GM06990 (cell line): ENCODE measurements at regions not wholly inside any gene's neighbourhood (a gene's known extent, or its start where the extent isn't known, plus 50 kb on each side); places are given as distances from the start of the nearest gene placed in this dataset.
A peak's percentile ranks its signal among the peaks of the same experiment; 100 is the strongest.

Experiments used
- DNase-seq: peaks from one replicate; pipeline ENCODE4 v3.0.0-alpha.2; 2011; ENCODE audit not compliant: insufficient read length; ENCODE audit errors: extremely low read depth
- H3K27me3 ChIP-seq: replicated peaks from 2 replicates; pipeline ENCODE4 v1.6.0; 2011; ENCODE audit warnings: low read length; ENCODE audit not compliant: control insufficient read depth, insufficient read depth
- H3K36me3 ChIP-seq: 2 replicates; pipeline ENCODE4 v1.5.1; 2011; ENCODE audit warnings: low read length; ENCODE audit not compliant: control insufficient read depth, insufficient read depth
- H3K4me3 ChIP-seq: replicated peaks from 2 replicates; pipeline ENCODE4 v1.5.1; 2011; ENCODE audit warnings: low read depth, mild to moderate bottlenecking, control low read depth, low read length
- TF ChIP-seq, protein P1 (sequence below): IDR thresholded peaks from 2 replicates; pipeline ENCODE4 v1.5.1; 2011; ENCODE audit warnings: low read length, control low read depth, mild to moderate bottlenecking, inconsistent platforms; ENCODE audit not compliant: insufficient read depth, poor library complexity, severe bottlenecking

DNA sequence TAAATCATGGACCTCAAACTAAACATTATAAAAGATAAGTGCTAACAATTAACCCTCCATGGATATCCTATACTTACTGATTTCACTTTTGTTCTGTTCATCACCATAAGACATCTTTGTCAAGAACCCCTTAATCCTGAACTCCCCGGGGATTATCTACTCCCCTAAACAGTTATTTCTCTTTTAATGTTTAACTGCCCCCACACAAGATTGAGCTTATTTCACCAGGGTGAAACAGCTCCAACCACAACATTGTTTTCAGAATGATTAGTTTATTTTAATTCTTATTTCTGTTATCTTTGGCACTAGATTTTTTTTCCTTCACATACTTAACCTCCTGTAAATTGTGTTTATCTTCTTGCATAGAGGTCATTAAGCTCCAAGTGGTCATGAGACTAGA is 103.2 kb upstream of the HCN1 start:
- no peak for DNase-seq
- H3K36me3 ChIP-seq, result no peaks in the 10 kb centered on the region
- TF ChIP-seq, protein P1, sequence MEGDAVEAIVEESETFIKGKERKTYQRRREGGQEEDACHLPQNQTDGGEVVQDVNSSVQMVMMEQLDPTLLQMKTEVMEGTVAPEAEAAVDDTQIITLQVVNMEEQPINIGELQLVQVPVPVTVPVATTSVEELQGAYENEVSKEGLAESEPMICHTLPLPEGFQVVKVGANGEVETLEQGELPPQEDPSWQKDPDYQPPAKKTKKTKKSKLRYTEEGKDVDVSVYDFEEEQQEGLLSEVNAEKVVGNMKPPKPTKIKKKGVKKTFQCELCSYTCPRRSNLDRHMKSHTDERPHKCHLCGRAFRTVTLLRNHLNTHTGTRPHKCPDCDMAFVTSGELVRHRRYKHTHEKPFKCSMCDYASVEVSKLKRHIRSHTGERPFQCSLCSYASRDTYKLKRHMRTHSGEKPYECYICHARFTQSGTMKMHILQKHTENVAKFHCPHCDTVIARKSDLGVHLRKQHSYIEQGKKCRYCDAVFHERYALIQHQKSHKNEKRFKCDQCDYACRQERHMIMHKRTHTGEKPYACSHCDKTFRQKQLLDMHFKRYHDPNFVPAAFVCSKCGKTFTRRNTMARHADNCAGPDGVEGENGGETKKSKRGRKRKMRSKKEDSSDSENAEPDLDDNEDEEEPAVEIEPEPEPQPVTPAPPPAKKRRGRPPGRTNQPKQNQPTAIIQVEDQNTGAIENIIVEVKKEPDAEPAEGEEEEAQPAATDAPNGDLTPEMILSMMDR, result no peak
- H3K27me3 ChIP-seq, result no peaks in the 10 kb centered on the region
- no peak overlapping the region for H3K4me3 ChIP-seq

DNA sequence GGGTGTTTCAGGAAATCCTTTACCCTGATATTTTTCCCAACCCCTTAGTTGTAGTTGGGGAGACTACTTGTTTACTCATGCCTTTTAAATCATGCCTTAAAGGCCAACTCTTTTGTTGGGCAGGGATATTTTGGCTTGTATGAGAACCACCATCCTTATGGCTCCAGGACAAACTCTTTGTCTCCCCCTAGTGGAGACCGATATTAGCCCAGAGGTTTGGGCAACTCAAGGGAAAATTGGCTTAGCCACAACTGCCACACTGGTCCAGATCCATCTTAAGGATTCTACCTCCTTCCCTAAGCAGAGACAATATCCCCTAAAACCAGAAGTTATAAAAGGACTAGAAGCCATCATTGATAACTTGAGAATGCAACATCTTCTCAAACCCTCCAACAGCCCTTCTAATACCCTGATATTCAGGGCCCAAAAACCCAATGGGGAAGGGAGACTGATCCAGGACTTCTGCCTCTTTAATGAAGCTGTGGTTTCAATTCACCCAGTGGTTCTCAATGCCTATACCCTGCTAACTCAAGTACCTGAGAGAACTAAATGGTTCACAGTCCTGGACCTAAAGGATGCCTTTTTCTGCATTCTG is 100.9 kb upstream of the HCN1 start:
- Histone ChIP-seq H3K4me3 (no peak overlapping the region), H3K27me3 (no peaks in the 10 kb centered on the region)
- no peak for DNase-seq

DNA sequence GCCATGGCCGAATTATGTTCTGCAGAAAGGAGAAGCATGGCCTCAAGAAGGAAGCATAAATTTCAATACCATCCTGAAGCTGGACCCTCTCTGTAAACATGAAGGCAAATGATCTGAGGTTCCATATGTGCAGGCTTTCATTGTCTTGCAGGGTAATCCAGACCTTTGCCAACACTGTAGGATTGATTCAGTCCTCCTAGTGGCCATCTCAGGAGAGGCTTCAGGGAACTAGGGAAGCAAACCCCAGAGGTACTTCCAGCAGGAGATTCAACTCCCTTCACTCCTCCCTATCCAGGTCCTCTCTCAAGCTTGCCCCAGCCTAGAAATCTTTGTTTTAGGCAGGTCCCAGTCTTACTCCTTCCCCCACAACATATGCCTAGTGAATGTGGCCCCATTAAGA is 99.3 kb upstream of the HCN1 start:
- Histone ChIP-seq H3K27me3 (no peaks in the 10 kb centered on the region), H3K4me3 (no peak overlapping the region), H3K36me3 (no peaks in the 10 kb centered on the region)
- TF ChIP-seq, protein P1, result peak; percentile 17
- DNase-seq, result no peak

More for the DNA sequence above, 100.9 kb upstream of the HCN1 start:
- no peaks in the 10 kb centered on the region for H3K36me3 ChIP-seq
- TF ChIP-seq, protein P1, result peak; percentile 58

DNA sequence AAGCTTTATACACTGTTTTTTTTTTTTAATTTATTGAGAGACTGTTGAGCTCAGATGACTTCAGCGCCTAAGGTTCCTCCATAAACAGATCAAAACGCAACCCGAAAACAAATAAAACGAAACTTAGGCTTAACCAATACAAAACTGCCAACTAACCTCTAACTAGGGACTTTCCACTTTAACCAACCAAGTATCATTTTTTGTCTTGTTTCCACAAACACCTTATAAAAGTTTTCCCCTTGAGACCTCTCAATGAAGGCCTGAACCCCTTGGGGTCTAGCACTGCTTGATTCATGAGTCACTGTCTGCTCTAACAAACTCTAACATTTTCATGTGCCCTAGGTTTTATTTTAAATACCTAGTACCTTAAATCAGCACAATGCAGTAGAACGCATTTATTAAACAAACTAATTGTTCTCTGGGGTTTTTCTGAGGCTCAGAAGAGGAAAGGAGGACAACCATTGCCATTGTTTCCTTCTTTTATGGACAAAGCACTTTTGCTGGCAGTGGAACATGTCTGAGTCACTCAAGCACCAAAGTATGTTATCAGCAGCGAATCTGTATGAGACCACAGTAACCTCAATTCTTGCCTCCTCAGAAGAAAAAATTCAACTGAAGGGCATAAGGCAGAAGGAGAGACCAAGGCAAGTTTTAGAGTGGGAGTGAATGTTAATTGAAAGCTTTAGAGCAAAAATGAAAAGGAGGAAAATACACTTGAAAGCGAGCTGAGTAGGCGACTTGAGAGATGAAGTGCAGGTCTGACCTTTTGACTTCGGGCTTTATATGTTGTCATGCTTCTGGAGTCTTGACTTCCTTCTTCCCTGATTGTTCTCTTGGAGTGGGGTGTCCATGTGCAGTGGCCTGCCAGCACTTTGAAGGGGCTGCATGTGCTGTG is 97.7 kb upstream of the HCN1 start:
- no peak overlapping the region for H3K4me3 ChIP-seq
- no peaks in the 10 kb centered on the region for H3K36me3 ChIP-seq
- peak; percentile 60 for DNase-seq
- no peaks in the 10 kb centered on the region for H3K27me3 ChIP-seq
- TF ChIP-seq, protein P1, result no peak

DNA sequence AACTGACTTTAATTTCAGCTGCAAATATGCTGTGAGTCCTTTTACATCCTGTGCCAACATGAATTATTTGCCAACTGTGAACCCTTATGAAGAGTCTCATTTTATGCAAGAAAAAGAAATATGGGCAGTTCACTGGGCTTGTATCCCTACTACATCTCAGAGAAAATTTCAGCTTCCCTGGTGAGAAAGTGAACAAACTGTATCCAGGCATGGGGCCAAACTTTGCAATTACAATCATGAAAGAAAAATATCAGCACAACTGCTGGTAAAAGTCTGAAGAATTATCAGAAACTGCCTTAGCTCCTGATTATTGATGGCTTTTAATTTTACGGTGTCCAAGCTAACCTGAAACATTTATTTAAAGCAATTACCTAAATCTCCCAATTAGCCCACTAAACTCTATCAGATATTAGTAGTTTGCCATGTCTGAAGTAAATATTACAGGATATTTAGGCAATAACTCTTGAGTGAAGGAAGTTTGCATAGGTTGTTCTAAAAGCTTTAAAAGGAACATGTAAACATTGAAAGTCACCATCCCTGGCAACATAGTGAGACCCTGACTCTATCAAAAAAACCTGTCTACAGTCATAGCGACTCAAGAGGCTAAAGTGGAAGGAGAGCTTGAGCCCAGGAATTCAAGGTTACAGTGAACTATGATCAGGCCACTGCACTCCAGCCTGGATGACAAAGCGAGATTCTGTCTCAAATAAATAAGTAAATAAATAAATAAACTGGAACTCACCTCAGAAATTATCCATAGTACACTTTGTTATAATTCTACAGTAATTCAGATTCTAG is 83.9 kb upstream of the HCN1 start:
- Histone ChIP-seq H3K4me3 (no peak overlapping the region), H3K36me3 (no peaks in the 10 kb centered on the region), H3K27me3 (no peaks in the 10 kb centered on the region)
- TF ChIP-seq, protein P1, result no peak
- no peak for DNase-seq
